GM12865 (cell line): ENCODE measurements at regions not wholly inside any gene's neighbourhood (a gene's known extent, or its start where the extent isn't known, plus 50 kb on each side); places are given as distances from the start of the nearest gene placed in this dataset.

Experiments used
- DNase-seq: peaks from one replicate; pipeline ENCODE4 v3.0.0; 2010; ENCODE audit warnings: low read depth
- H3K4me3 ChIP-seq: 2 replicates; pipeline ENCODE4 v1.5.1; 2011; ENCODE audit warnings: mild to moderate bottlenecking, low read depth, low read length, control low read depth
- TF ChIP-seq, protein P1 (sequence below): IDR thresholded peaks from 2 replicates; pipeline ENCODE4 v1.5.1; 2011; ENCODE audit warnings: low read length, control low read depth, low read depth, inconsistent platforms; ENCODE audit not compliant: insufficient read depth; ENCODE audit errors: missing control alignments

DNA sequence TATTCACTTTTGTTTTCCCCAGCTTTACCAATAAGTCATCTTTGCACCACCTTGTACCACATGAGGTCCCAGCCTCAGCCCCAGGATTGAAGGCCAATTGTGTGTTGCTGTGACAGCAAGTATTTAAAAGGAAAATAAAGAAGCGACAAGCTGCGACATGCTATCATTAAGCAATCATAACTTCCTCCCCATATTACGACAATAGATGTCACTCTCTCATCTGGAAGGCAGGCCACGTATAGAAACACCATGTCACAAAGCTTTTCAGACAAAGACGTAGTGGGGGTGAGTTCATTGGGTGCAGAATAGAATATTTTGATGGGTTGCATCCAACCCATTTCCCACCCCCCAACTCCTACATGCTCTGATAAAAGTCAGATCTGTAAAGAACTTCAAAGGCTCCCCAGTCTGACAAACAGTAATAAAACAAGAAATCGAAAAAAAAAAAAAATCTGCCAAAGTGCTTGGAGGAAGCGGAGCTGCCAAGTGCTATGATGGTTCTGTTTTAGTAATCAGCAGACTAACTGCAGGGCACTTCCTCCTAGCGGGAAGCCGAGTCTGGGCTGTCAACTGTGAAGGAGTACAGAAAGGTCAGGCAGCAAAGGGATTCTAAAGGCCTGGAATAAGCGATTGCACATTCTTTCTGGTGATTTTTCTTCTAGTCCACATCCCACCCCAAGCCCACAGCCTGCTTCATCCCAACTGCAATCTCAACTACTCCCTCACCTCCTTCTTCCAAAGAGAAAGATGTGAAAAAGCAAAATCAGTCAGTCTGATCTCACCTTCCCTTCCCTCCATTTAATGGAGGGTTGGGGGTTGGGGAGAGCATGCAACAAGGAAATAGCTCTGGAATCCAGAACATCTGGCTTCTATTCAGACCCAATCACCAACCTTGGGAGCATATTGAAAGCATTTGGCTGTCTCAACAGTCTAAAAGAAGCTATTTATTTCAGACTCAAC is 131.4 kb upstream of the UBASH3B start:
- no peak overlapping the region for H3K4me3 ChIP-seq
- DNase-seq = no peak
- TF ChIP-seq, protein P1, sequence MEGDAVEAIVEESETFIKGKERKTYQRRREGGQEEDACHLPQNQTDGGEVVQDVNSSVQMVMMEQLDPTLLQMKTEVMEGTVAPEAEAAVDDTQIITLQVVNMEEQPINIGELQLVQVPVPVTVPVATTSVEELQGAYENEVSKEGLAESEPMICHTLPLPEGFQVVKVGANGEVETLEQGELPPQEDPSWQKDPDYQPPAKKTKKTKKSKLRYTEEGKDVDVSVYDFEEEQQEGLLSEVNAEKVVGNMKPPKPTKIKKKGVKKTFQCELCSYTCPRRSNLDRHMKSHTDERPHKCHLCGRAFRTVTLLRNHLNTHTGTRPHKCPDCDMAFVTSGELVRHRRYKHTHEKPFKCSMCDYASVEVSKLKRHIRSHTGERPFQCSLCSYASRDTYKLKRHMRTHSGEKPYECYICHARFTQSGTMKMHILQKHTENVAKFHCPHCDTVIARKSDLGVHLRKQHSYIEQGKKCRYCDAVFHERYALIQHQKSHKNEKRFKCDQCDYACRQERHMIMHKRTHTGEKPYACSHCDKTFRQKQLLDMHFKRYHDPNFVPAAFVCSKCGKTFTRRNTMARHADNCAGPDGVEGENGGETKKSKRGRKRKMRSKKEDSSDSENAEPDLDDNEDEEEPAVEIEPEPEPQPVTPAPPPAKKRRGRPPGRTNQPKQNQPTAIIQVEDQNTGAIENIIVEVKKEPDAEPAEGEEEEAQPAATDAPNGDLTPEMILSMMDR = no peak

GRCh38 chr11:122521626-122522025 is 133.9 kb upstream of the UBASH3B start:
- TF ChIP-seq, protein P1 = no peak
- no peak overlapping the region for H3K4me3 ChIP-seq
- no peak for DNase-seq

- H3K4me3 ChIP-seq = no peak overlapping the region
- TF ChIP-seq, protein P1 = no peak
Observed at GRCh38 chr11:122517403-122518379, 137.8 kb upstream of the UBASH3B start.

GRCh38 chr11:122516686-122517085 is 138.8 kb upstream of the UBASH3B start:
- DNase-seq = no peak
- TF ChIP-seq, protein P1 = no peak
- no peak overlapping the region for H3K4me3 ChIP-seq

More at GRCh38 chr11:122517403-122518379, 137.8 kb upstream of the UBASH3B start:
- DNase-seq = no peak

GRCh38 chr11:122513997-122514396 is 141.5 kb upstream of the UBASH3B start:
- no peak for DNase-seq
- H3K4me3 ChIP-seq = no peak overlapping the region
- TF ChIP-seq, protein P1 = no peak

DNA sequence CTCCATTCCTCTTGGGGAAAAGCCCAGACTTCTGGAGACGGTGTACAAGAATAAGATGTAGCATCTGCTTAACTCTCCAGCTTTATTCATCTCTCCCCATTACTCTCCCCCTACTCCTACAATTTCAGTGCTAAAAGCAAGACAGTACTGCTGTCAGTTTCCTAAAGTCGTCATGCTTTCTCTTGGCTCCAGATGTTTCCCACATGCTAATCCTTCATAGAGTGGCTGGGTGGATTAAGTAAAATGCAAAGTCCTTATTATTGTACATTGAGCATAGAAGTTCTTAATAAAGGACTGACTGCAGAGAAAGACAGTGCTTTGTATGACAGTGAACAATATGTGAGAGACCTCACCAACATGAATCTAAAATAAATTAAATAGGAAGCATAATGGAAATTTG is 142.2 kb upstream of the UBASH3B start:
- TF ChIP-seq, protein P1 = no peak
- no peak for DNase-seq
- H3K4me3 ChIP-seq = no peak overlapping the region
